CD14-positive monocyte (primary cell): ENCODE measurements at regions not wholly inside any gene's neighbourhood (a gene's known extent, or its start where the extent isn't known, plus 50 kb on each side); places are given as distances from the start of the nearest gene placed in this dataset.

Source experiments
- DNase-seq, 3 donors: peaks; one replicate each; pipeline ENCODE4 v3.0.0-alpha.2; 2011 to 2022
- H2AFZ ChIP-seq: 2 replicates; pipeline ENCODE4 v1.6.0; 2012; ENCODE audit warnings: mild to moderate bottlenecking, low read depth, low read length, inconsistent platforms; ENCODE audit not compliant: insufficient read depth, poor library complexity, severe bottlenecking
- H3K27ac ChIP-seq, 2 donors: 1 replicate in 1 of 2; 2 replicates in 1 of 2; pipeline ENCODE4 v1.5.1; 2012 to 2013; ENCODE audit warnings: low read length in 2 of 2, control low read depth in 1 of 2, inconsistent platforms in 1 of 2, low read depth in 1 of 2, mild to moderate bottlenecking in 1 of 2
- H3K27me3 ChIP-seq, 2 donors: one replicate each; pipeline versions ENCODE4 v1.6.0 to v1.6.1; 2011 to 2013; ENCODE audit warnings: low read length in 2 of 2; ENCODE audit not compliant: control insufficient read depth in 2 of 2, insufficient read depth in 2 of 2
- H3K36me3 ChIP-seq, 2 donors: replicated peaks in 1 of 2; 1 replicate in 1 of 2; 2 replicates in 1 of 2; pipeline versions ENCODE4 v1.5.1 to v1.6.1; 2012 to 2013; ENCODE audit warnings: low read length in 2 of 2, control low read depth in 1 of 2, inconsistent platforms in 1 of 2, mild to moderate bottlenecking in 1 of 2; ENCODE audit not compliant: insufficient read depth in 2 of 2, control insufficient read depth in 1 of 2
- H3K4me1 ChIP-seq, 2 donors: 1 replicate in 1 of 2; 2 replicates in 1 of 2; pipeline versions ENCODE4 v1.5.1 to v1.6.1; 2012 to 2013; ENCODE audit warnings: low read length in 2 of 2, control low read depth in 1 of 2, inconsistent platforms in 1 of 2, mild to moderate bottlenecking in 1 of 2, moderate library complexity in 1 of 2; ENCODE audit not compliant: insufficient read depth in 2 of 2, control insufficient read depth in 1 of 2
- H3K4me2 ChIP-seq: replicated peaks from 2 replicates; pipeline ENCODE3; 2012; ENCODE audit warnings: low read length, moderate library complexity, mild to moderate bottlenecking; ENCODE audit not compliant: poor library complexity, severe bottlenecking; ENCODE audit errors: extremely low read depth
- H3K4me3 ChIP-seq, 3 experiments: fragments of 200-600 bp in 1 of 3; sonication (generic) in 1 of 3; replicated peaks in 1 of 3; 1 replicate in 2 of 3; 2 replicates in 1 of 3; pipeline ENCODE4 v1.5.1; 2011 to 2013; ENCODE audit warnings: low read length in 3 of 3, mild to moderate bottlenecking in 3 of 3, control low read depth in 2 of 3, low read depth in 2 of 3, inconsistent platforms in 1 of 3, moderate library complexity in 1 of 3
- H3K79me2 ChIP-seq: 2 replicates; pipeline ENCODE4 v1.6.0; 2012; ENCODE audit warnings: mild to moderate bottlenecking, control low read depth, inconsistent platforms, low read length, moderate library complexity; ENCODE audit not compliant: insufficient read depth
- H3K9ac ChIP-seq: 2 replicates; pipeline ENCODE4 v1.6.0; 2017; ENCODE audit warnings: low read length, mild to moderate bottlenecking; ENCODE audit not compliant: insufficient read depth, poor library complexity, severe bottlenecking
- H3K9me3 ChIP-seq, 2 donors: replicated peaks in 1 of 2; 1 replicate in 1 of 2; 2 replicates in 1 of 2; pipeline versions ENCODE4 v1.5.1 to v1.6.1; 2012 to 2013; ENCODE audit warnings: low read length in 2 of 2, control low read depth in 1 of 2; ENCODE audit not compliant: control insufficient read depth in 1 of 2, insufficient read depth in 1 of 2
- H4K20me1 ChIP-seq: 2 replicates; pipeline ENCODE4 v1.6.0; 2012; ENCODE audit warnings: mild to moderate bottlenecking, low read length, control low read depth, moderate library complexity; ENCODE audit not compliant: insufficient read depth
- H3K27ac Mint-ChIP-seq, 7 donors: one replicate each; pipeline ENCODE4 v1.8.0; 2020; ENCODE audit warnings: mild to moderate bottlenecking in 7 of 7, mixed read lengths in 7 of 7, moderate library complexity in 6 of 7, inconsistent platforms in 2 of 7
- H3K27me3 Mint-ChIP-seq, 3 donors: one replicate each; pipeline ENCODE4 v1.8.0; 2021 to 2022; ENCODE audit warnings: low read depth in 3 of 3, mild to moderate bottlenecking in 3 of 3, mixed read lengths in 3 of 3, moderate library complexity in 3 of 3, inconsistent platforms in 1 of 3
- H3K36me3 Mint-ChIP-seq, 2 donors: one replicate each; pipeline ENCODE4 v1.8.0; 2020; ENCODE audit warnings: mixed read lengths in 2 of 2, inconsistent platforms in 1 of 2, mild to moderate bottlenecking in 1 of 2
- H3K4me1 Mint-ChIP-seq: one replicate; pipeline ENCODE4 v1.8.0; 2020; ENCODE audit warnings: mild to moderate bottlenecking, mixed read lengths
- H3K4me3 Mint-ChIP-seq, 2 donors: one replicate each; pipeline ENCODE4 v1.8.0; 2020; ENCODE audit warnings: mild to moderate bottlenecking in 2 of 2, mixed read lengths in 2 of 2, moderate library complexity in 1 of 2
- H3K9me3 Mint-ChIP-seq, 7 donors: one replicate each; pipeline ENCODE4 v1.8.0; 2020 to 2022; ENCODE audit warnings: mixed read lengths in 7 of 7, mild to moderate bottlenecking in 6 of 7, moderate library complexity in 6 of 7, inconsistent platforms in 2 of 7
- CTCF ChIP-seq: fragments of 200-600 bp; IDR thresholded peaks from one replicate; pipeline ENCODE4 v1.8.0; 2022; ENCODE audit warnings: antibody characterized with exemption, mild to moderate bottlenecking
- WGBS: methylation state at CpG from one replicate; pipeline ENCODE4 v1.1.5; 2013; ENCODE audit warnings: missing lambda C conversion rate; ENCODE audit not compliant: insufficient coverage; 5-methylcytosine and 5-hydroxymethylcytosine counted together
- intact Hi-C, 2 donors: fragments of 100-400 bp; cut with micrococcal nuclease; formaldehyde crosslinking; loops; one replicate each; pipeline versions ENCODE4 v1.15.0 to v1.15.1; 2023

GRCh38 chr7:112707655-112708054, 82.5 kb downstream of the TMEM168 start:
- no peak overlapping the region for H3K27ac ChIP-seq
- no peak overlapping the region for H2AFZ ChIP-seq
- no peaks in the 10 kb centered on the region for H3K4me1 ChIP-seq
- TF ChIP-seq CTCF: no peak
- H3K4me3 Mint-ChIP-seq: no peak overlapping the region
- H3K36me3 ChIP-seq: no peaks in the 10 kb centered on the region
- no peaks in the 10 kb centered on the region for H3K9me3 ChIP-seq
- intact Hi-C loops: no loop called here
- no peaks in the 10 kb centered on the region for H3K4me1 Mint-ChIP-seq
- H3K4me3 ChIP-seq: no peak overlapping the region
- peaks cover 0 to 5% (median under 1%) of the 10 kb centered on the region in 7 donors for H3K9me3 Mint-ChIP-seq
- no CpG with 5 or more reads among the region's 2 CpGs for WGBS
- H3K27me3 ChIP-seq: no peaks in the 10 kb centered on the region
- H3K36me3 Mint-ChIP-seq: no peaks in the 10 kb centered on the region
- peaks cover 0 to 1% (median 0%) of the 10 kb centered on the region in 3 donors for H3K27me3 Mint-ChIP-seq
- no peak overlapping the region for H3K4me2 ChIP-seq
- no peak overlapping the region for H3K9ac ChIP-seq
- no peaks in the 10 kb centered on the region for H3K79me2 ChIP-seq
- no peak for DNase-seq
- no peak overlapping the region for H3K27ac Mint-ChIP-seq
- H4K20me1 ChIP-seq: no peaks in the 10 kb centered on the region

DNA sequence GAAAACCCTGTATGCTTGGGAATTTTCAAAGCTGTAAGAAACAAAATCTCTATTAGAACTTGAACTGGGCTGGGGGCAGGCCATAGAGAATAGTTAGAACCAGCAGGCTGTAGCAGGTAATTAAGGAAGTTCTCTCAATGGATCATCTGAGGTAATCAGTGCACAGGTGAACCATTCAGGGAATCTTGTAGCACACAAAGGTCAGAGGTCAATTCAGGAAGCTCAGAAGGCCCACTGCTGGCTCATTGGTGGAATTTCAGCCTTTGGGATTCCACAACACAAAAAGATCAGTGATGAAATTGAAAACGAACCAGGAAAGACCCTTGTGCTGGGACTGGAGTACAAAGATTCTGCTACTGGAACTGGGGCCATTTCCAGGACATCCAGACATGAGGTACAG, 82.0 kb downstream of the TMEM168 start:
- Histone ChIP-seq H3K79me2 (no peaks in the 10 kb centered on the region), H3K27me3 (no peaks in the 10 kb centered on the region), H3K9ac (no peak overlapping the region), H3K4me3 (no peak overlapping the region), H3K4me1 (no peaks in the 10 kb centered on the region), H3K9me3 (no peaks in the 10 kb centered on the region), H3K4me2 (no peak overlapping the region), H4K20me1 (no peaks in the 10 kb centered on the region), H3K27ac (no peak overlapping the region), H2AFZ (no peak overlapping the region), H3K36me3 (no peaks in the 10 kb centered on the region)
- peaks cover 0 to 1% (median 0%) of the 10 kb centered on the region in 3 donors for H3K27me3 Mint-ChIP-seq
- H3K36me3 Mint-ChIP-seq: no peaks in the 10 kb centered on the region
- WGBS: 82% methylated on average over 1 of the region's 1 CpG
- DNase-seq: no peak
- H3K4me3 Mint-ChIP-seq: no peak overlapping the region
- no peaks in the 10 kb centered on the region for H3K4me1 Mint-ChIP-seq
- peaks cover 0 to 6% (median 0%) of the 10 kb centered on the region in 7 donors for H3K9me3 Mint-ChIP-seq
- intact Hi-C loops: no loop called here
- TF ChIP-seq CTCF: no peak
- no peak overlapping the region for H3K27ac Mint-ChIP-seq
